GM12872 (cell line): ENCODE measurements at regions not wholly inside any gene's neighbourhood (a gene's known extent, or its start where the extent isn't known, plus 50 kb on each side); places are given as distances from the start of the nearest gene placed in this dataset.

ENCODE experiments used
- CTCF ChIP-seq: IDR thresholded peaks from 3 replicates; pipeline ENCODE4 v1.5.1; 2011; ENCODE audit warnings: low read depth, mild to moderate bottlenecking, low read length, moderate library complexity; ENCODE audit not compliant: insufficient read depth

- TF ChIP-seq CTCF, result no peak
Observed at GRCh38 chr6:92521553-92521952, 897.8 kb downstream of the EPHA7 start.

- no peak for TF ChIP-seq CTCF
Observed at GRCh38 chr6:92510137-92510536, 909.2 kb downstream of the EPHA7 start.

GRCh38 chr6:92507552-92507951 is 911.8 kb downstream of the EPHA7 start:
- no peak for TF ChIP-seq CTCF

- no peak for TF ChIP-seq CTCF
Observed at GRCh38 chr6:92504509-92504908, 914.9 kb downstream of the EPHA7 start.

DNA sequence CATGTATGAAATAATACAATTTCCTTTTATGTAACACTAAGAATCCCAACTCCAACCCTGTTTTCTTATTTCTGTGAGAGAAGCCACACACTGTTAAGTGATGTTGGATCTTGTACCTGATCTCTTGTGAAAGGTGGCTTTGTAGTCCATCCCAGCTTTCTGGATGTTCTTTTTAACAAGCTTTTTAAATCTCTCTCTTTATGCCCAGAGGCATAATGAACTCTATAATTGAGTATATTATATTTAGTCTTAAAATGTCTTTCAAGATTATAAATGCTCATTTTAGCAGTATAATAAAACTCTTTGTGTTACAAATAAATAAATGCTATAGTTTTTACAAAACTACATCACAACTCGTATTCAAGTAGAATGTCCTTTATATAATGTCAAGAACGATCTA is 922.1 kb downstream of the EPHA7 start:
- TF ChIP-seq CTCF, result no peak

GRCh38 chr6:92496527-92496926 is 922.8 kb downstream of the EPHA7 start:
- no peak for TF ChIP-seq CTCF

- TF ChIP-seq CTCF, result no peak
Observed at GRCh38 chr6:92495242-92495641, 924.1 kb downstream of the EPHA7 start.

DNA sequence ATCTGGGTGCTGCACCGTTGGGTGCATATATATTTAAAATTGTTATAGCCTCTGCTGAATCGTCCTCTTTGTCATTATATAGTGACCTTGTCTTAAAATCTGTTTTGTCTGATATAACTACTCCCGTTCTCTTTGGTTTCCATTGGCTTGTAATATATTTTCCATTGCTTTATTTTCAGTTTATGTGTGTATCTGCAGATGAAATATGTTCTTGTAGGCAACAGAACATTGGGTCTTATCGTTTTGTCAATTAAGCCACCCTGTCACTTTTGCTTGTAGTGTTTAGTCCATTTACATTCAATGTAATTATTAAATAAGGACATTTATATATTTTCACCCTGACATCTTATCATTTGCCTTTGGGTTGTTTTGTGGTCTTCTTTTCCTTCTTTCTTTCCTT is 933.9 kb downstream of the EPHA7 start:
- TF ChIP-seq CTCF, result no peak
